GM18502 (cell line): ENCODE measurements at regions not wholly inside any gene's neighbourhood (a gene's known extent, or its start where the extent isn't known, plus 50 kb on each side); places are given as distances from the start of the nearest gene placed in this dataset.

Experiments
- ATAC-seq: cut with Tn5 transposase; IDR thresholded peaks from one replicate; pipeline ENCODE4 v1.9.1; 2021; ENCODE audit warnings: mild to moderate bottlenecking; ENCODE audit not compliant: unreplicated experiment, poor library complexity

GRCh38 chr7:156092307-156092706, 280.0 kb upstream of the SHH start:
- no peak for ATAC-seq

- ATAC-seq = no peak
These were observed 279.3 kb upstream of the SHH start for GRCh38 chr7:156091519-156092080.

- ATAC-seq = no peak
These were observed 278.7 kb upstream of the SHH start for GRCh38 chr7:156090988-156091387.

- ATAC-seq = no peak
These were observed 277.0 kb upstream of the SHH start for GRCh38 chr7:156089222-156089621.

- no peak for ATAC-seq
These were observed 275.9 kb upstream of the SHH start for GRCh38 chr7:156088115-156088514.

GRCh38 chr7:156082048-156083040, 270.1 kb upstream of the SHH start:
- no peak for ATAC-seq

- ATAC-seq = no peak
These were observed 268.3 kb upstream of the SHH start for GRCh38 chr7:156080596-156080995.

- no peak for ATAC-seq
These were observed 267.8 kb upstream of the SHH start for GRCh38 chr7:156080046-156080445.

- ATAC-seq = no peak
These were observed 266.9 kb upstream of the SHH start for GRCh38 chr7:156079156-156079555.

- no peak for ATAC-seq
These were observed 262.8 kb upstream of the SHH start for GRCh38 chr7:156074982-156075615.

- ATAC-seq = no peak
These were observed 261.8 kb upstream of the SHH start for GRCh38 chr7:156074084-156074483.

GRCh38 chr7:156073366-156074052, 261.2 kb upstream of the SHH start:
- ATAC-seq = no peak

GRCh38 chr7:156071612-156072011, 259.3 kb upstream of the SHH start:
- no peak for ATAC-seq

GRCh38 chr7:156069891-156070290, 257.6 kb upstream of the SHH start:
- ATAC-seq = no peak

- no peak for ATAC-seq
These were observed 254.9 kb upstream of the SHH start for GRCh38 chr7:156067156-156067555.

- ATAC-seq = no peak
These were observed 253.1 kb upstream of the SHH start for GRCh38 chr7:156065400-156065799.

- ATAC-seq = no peak
These were observed 252.7 kb upstream of the SHH start for GRCh38 chr7:156064971-156065386.

- no peak for ATAC-seq
These were observed 251.1 kb upstream of the SHH start for GRCh38 chr7:156063241-156063810.

GRCh38 chr7:156062286-156062685, 250.0 kb upstream of the SHH start:
- no peak for ATAC-seq

- ATAC-seq = no peak
These were observed 249.5 kb upstream of the SHH start for GRCh38 chr7:156061689-156062255.
